Glomerular visceral epithelial cell (primary cell): ENCODE measurements at regions not wholly inside any gene's neighbourhood (a gene's known extent, or its start where the extent isn't known, plus 50 kb on each side); places are given as distances from the start of the nearest gene placed in this dataset.
"Not testable (repeated sequence)": the region's sequence is repeated elsewhere in the genome, so short reads cannot be mapped to it uniquely, and the experiment has no call there.

Experiments used
- DNase-seq: peaks from one replicate; pipeline ENCODE4 v3.0.0-alpha.2; 2016; ENCODE audit errors: extremely low spot score

DNA sequence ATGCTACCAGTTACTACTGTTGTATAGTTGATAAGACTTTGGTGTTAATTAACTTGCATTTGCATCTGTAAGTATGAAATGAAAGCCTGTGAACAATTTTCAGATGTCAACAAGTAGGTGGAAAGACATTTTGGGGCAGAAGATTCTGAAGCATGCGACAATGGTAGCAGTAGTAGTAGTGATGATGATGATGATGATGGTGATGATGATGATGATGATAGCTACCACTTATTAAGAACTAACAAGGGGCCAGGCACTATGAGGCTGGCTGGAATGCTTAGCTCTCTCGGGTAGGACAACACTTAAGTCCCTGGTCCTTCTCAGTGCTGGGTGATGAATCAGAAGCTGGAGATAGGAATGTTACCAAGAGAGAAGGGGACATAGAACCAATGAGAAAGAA is 333.4 kb upstream of the IL12A start:
- DNase-seq: no peak

DNA sequence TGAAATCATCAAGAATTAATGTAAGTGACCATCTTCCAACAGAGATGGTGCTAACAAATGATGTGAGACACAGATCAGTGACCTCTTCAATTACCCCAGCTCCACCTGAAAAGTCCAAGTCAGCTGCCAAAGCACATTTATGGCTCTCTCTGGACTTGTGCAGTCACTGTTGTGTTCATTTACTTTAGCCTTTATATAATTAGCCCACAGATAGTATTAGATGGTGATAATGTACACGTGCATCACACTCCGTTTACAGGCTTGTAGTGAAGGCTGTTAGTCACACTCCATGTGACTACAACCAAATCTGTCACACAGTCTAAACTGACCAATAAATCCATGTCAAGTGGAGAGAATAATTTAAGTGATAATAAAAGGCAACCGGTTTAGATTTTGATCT is 331.5 kb upstream of the IL12A start:
- DNase-seq: no peak

DNA sequence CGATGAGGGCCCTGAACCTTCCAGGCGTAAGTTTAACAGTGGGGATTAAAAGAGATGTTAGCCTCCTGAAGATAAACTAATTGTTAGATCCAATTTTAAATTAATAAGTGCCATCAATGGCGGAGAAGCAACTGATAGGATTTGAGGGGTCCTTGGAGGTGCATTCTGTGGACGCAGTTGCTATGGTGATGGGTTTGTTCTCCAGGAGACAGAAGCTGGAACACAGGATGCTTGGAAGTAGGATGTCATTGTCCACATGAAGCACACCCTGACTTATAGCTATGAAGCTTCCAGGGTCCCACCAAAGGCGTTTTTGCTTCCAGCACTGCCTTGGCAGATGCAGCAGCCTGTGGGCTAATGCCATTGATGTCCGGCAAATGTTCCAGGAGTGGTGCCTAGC is 331.0 kb upstream of the IL12A start:
- no peak for DNase-seq

DNA sequence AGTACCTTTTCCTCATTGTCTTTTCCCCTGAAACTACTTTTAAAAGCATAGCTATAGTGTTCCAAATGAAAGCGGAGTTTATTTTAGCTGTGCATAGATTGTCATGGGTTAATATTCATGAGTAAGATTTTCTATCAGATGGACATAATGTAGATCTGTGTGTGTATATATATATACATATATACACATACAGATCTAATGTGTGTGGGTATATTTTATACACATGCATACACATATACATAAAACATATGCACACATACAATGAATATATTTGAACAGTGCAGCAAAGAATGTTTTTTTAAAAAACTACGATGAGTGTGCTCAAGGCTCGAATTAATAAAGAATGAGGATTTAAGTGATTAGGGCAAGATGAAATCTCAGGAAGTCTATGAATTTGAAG is 328.3 kb upstream of the IL12A start:
- DNase-seq: no peak

DNA sequence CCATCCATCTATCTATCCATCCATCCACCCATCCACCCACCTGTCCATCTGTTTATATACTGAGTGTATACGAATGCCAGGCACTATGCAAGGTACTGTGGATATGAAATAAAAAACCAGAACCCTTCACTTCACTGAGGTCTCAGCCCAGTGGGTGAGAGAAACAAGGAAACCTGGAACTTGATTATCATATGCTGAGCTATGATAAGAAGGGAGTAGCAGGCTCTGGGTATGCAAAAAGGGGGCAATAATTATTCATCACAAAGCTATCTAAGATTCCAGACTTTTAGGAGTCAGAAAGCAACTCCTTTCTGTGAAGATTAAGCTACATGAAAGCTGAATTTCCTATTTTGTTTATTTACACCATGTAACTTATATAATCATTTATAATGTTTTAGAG is 327.7 kb upstream of the IL12A start:
- no peak for DNase-seq

DNA sequence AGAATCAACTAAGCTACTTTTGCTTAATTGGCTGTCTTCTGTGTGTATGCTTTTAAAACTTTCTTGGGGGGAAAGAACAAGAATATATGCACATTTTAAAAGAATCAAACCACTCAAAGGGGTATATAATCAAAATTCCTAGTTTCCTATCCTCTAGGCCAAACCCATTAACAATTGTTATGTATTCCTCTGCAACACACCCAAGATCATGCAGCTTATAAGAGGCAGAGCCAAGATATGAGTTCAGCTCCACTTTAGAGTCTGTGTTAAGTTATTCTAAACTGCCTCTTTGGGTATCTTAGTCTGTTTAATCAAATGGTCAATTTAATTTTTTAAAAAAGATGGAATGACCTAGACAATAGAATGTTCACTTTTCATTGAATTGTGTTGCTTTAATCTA is 326.1 kb upstream of the IL12A start:
- DNase-seq: no peak

DNA sequence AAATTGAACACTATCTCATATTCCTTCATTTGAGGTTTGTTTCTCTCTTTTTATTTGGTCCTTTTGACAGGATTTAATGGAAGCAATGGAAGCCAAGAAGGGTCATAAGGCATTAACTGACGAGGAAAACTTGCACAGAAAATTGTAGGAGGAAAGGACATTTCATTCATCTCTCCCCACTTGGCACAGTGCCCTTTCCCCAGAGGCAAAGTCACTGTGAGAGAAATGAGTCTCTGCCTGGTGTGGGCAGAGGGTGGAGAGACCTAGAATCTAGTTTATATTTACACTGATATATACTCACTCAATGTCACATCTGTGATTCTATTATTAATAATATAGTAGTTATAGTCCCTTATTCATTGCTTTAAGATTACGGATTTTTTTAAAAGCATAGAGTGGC is 324.6 kb upstream of the IL12A start:
- DNase-seq: no peak

DNA sequence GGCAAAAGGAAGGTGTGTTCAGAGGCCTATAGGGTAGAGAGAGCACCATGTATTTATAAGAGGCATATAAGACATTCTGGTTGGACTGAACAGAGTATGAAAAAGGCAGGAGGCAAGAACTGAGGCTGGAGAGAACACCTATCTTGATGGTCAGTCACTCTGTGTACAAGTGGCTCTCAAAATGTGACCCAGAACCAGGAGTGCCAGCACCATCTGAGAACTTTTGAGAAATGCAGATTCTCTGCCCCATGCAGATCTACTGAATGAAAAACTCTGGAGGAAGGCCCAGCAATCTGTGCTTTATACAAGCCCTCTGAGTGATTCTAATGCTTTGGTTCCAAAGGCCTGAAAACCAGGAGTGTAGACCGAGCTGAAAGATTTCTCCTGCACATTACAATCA is 324.0 kb upstream of the IL12A start:
- DNase-seq: no peak

DNA sequence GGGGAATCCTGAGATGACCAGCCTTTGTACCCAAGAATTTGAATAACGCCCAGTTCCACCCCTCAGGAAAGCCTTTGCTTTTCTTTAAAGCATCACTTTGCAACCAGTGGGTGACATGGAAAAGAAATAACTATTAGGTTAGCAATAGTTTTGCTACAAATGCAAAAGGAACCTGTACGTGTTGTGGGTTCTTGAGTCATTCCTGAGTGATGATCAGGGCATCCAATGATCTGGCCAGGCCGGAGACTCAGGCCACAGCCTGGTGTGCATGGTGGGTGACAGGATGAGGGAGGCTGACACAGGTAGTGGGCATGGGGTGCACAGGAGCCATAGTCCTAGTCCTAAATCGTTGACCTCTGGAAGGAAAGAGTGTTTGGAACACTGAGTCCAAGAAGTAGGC is 321.4 kb upstream of the IL12A start:
- DNase-seq: peak; percentile 29

DNA sequence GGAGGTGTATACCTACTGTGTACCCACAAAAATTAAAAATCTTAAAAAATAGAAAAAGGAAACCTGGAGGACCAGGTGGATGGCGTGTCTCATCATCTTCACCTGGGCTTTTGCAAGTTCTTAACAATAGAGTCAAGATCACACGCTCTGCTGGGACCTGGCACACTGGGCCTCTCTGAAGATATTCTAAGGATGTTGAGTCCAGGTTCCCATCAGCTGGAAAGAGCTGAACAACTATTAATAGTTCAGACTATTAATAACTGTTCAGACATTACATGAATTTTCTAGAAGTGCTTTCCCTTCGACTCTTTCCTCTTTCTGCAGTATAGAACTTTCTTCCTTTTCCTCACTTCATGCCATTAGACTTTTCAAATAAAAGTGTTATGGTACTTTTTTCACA is 320.2 kb upstream of the IL12A start:
- no peak for DNase-seq

DNA sequence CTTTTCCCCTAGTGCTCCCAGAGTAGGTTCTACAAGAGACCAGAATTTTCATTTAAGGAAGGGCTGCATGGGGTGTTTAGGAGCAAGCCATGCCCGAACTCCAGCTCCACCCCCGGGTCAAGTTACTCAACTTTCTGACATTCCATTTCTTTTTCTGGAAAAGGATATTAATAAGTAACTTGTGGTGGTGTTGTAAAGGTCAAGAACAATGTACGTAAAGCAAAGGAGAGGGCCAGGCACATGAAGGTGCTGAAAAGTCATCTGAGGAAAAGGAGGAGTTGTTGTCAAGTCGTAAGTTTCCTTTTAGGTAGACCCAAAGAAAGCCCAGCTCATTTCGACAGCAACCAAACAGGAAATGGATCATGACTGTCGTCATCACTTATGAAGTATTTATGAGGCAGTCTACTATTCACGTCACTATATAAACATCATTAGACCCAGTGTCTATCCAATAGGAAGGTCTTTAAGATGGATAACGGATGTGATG is 319.6 kb upstream of the IL12A start:
- peak; percentile 80 for DNase-seq

DNA sequence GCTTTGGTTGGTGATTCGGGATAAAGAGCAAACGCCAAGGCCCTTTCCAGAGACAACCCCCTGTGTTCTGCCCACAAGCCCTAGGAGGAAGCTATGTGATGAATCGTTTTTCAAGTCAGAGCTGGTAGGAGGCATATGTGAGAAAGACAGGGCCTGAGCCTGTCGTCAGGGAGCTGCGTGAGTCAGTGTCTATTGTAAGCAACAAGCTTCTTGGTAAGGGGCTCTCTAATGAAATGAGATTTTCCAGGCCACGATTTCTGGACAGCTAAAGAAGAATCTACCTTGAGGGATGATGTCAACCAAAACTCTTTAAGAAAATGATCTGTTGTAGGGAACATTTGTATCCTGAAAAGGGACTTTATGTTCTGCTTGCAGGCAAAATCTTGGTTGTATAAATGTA is 318.9 kb upstream of the IL12A start:
- DNase-seq: peak; percentile 40

DNA sequence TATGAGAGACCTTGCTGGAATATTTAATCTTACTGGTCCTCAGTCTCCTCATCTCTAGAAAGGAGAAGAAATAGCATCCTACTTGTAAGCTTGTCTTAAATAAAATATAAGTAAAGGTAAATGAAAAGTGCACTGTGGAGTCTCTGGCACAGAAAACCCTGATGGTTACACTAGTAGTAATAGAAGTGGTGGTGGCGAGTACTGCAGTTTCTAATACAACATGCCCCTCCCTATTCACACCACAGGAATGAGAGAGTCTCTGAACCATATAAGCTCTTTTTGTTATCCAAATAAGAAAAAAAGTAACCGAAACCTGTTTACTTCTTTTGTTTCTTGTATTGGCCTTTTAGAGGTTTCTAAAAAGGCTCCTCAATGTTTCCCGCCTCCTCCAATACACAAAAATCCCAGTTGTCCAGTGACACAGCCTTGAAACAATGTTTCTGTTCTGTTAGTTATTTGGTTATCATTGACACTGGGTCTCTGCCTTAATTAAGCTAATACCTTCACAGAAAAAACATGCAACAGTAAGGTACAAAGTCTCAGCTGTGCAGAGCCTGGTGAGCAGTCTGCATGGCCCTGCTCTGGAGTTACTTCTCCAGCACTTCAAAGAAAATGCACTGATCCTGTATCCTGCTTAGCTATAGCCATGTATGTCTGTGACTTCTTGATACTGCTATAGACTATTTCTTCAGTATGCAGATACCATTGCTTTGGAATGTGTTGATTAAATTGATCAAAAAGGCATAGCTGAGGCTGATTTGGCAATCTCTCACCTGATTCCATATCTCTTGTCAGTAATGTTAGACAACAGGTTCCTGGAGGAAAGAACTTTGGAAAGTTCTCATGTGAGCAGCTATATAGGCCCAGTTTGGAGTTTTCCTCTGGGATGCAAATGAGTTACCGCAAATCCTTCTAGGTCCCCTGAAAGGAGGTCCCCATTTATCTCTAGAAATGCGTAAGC is 315.6 kb upstream of the IL12A start:
- peak; percentile 31 for DNase-seq

DNA sequence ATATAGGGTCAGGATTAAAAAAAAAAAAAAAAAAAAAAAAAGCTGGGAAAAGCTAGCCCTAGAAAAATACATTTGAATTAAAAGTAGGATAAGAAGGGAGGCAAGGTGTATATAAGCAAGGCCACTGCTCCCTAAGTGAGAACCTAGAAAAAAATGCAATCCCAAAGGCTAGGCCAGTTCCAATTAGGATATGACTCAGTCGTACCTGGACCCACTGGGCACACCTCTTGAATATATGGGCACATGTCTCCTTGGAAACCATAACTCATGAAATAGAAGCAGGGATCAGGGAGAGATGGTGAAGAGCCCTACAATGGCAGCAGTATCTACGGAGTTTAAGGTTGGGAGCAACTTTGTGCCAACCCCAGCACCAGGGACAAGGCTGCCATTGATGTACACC is 314.1 kb upstream of the IL12A start:
- no peak for DNase-seq

DNA sequence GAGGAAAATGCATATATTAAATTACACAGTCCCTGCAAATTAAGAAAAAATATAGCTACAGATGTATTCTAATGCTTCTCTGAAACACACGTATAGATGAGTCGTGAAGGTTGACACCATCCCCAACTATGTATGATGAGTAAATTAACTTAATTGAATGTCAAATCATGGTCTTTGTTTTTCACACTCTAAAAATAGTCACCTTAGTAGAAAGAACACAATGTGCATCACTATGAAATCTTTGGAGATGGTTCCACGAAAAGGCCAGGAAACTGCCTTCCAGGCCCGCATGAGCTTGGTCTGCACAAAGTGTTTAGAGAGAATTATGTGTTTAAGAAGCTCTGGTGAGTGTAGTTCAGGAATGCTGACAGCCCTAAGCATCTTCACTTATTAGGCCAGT is 313.4 kb upstream of the IL12A start:
- DNase-seq: no peak

DNA sequence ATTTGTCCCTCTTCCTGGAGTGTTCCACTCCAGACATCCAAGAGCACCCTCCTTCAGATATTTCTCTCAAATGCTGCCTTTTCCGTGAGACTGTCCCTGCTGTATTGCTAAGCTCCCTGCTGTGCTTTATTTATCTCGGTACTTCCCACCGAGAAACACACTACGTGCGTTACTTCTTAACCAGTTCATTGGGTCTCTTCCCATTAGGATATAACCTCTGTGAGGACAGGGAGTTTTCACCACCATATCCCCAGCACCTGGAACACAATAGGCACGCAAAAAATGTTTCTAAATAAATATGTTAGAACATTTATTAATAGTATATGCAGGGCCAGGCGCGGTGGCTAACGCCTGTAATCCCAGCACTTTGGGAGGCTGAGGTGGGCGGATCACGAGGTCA is 308.7 kb upstream of the IL12A start:
- DNase-seq: no peak

DNA sequence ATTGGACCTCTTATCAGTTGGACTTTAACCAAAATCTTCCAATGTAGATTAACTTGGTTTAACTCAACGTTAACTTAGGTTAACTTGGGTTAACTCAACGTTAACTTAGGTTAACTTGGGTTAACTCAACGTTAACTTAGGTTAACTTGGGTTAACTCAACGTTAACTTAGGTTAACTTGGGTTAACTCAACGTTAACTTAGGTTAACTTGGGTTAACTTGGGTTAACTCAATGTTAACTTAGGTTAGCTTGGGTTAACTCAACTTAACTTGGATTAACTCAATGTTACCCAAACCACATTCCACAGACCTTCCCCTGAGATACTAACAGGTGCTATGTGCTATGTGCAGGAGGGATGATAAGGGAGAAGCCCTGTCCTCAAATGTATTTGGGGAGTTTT is 306.9 kb upstream of the IL12A start:
- not testable (repeated sequence) for DNase-seq

DNA sequence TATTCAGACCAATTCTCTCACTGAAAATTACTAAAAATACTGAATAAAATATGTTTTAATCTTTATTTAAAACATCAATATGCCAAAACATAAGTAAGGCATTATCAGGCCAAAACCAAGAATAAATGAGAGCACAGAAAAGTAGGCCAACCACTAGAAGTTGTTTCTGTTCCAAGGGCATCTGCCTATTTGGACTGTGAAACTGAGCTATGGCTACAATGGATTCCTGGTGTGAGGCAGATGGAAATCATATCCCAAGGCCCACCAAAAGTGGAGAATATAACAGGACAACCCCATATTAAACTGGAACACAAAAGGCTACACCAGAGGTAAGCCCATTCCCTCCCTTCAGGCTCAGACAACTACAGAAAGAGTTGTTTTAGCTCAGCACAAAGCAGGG is 302.8 kb upstream of the IL12A start:
- no peak for DNase-seq

DNA sequence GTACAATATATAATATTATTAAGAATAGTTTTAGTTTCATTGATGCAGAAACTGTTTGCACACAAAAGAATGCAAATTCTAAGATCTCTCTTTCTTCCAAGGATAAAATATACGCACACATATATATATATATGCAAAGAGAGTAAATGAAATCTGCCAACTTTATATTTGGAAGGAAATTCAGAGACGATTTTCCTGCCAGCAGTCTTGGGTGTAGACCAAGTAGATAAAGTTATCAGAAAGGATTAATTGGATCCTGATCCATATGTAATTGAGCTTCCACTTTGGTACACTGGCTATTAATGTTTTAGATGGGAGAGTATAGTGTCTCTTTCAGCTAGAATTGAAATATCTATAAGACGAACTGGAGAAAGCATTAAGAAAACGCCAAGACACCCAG is 295.4 kb upstream of the IL12A start:
- no peak for DNase-seq

DNA sequence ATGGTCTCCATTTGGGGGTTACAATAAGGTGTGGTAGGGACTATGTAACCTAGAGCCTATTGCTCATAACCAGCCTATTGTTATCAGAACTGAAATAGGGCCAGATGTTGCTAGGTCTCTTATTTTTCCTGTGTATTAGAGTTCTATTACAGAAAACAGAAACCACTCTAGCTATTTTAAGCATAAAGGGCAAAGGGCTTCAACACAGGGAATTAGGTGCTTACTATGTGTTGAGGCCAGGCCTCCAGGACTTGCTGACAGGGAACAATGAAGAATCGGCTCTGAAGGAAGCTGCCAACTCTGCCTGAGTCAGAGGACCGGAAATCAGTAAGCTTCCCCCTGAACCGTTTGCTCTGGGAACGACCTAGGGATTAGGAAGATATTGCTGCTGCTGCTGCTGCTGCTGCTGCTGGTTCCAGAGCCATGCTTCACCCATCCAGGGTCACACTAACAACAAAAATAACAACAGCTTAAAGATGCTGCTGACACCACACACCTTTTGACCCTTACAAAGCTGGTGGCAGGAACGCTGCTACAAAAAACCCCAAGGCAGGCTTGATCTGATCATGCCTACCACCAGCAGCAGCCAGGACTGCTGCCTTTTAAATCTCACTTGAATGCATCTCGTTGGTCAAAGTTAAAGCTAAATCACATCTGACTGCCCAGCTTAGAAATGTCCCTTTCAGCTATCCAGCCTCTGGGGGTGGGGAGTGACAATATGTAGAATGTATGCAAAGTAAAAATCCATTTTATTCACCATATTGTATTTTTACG is 276.9 kb upstream of the IL12A start:
- peak; percentile 75 for DNase-seq

DNA sequence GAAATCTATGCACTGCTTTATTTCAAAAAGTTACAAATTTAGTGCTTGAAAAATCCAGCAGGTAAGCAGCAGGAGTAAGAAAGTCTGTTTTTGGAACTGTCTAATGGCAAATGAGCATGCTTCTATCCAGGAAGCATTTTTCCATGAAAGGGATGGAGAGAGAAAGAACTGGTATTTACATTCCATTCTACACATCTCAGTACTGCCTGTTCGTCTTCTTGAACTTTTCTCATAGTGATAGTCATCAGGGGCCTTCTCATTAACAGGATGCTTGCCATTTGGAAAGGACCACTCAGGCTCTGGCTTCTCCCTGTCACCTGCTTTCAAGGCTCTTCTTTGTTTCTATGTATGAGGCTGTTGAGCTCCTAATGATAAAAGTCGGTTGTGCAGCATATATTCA is 267.3 kb upstream of the IL12A start:
- DNase-seq: no peak

DNA sequence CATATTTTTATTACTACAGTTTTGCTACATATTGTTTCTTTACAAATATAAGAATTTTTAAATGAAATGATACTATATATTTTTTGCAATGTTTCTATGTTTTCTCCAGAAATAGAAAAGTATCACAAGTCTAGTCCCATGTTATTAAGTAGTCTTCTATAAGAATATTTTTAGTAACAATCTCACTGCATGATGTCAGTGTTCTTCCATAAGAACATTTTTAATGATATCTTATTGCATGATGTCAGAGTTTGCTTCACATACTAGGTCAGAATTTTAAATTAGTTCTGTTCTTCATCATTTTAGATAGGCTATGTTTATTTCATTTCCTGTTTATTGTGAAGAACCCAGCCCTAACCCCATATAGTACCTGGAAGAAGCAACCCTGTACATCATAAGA is 265.3 kb upstream of the IL12A start:
- DNase-seq: no peak

DNA sequence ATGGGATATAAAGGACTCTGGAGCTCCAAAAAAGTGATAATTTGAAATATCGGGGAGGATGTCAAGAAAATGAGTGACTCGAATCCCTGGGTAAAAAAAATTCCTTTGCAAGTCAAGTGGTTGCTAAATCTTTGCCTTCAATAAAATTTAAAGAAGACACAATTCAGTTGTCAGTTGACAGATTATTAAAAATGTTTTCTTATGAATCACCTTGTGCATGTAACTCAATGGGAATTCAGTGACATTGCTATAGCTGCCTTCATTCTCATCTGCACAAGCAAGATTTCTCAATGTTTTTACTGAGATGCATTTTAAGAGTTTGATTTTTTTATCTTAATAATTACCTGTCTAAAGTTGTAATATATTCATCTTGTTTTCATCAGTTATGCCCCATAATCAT is 264.0 kb upstream of the IL12A start:
- DNase-seq: no peak
